K562 (cell line): ENCODE measurements at regions not wholly inside any gene's neighbourhood (a gene's known extent, or its start where the extent isn't known, plus 50 kb on each side); places are given as distances from the start of the nearest gene placed in this dataset.

Experiments
- ATAC-seq: fragments of 200-7000 bp; cut with Tn5 transposase; 3 replicates; pipeline ENCODE4 v1.9.1; 2020; ENCODE audit warnings: moderate library complexity
- BruUV-seq: library from RNA; stranded (reverse); fragments of 400-500 nt; replicated peaks from 2 replicates; lab custom pipeline; 2021; lab: Mats Ljungman, UMichigan
- CTCF ChIA-PET: fragments of 300-600 bp; formaldehyde crosslinking; extraction: SDS; loops from one replicate; lab custom pipeline; 2021; ENCODE audit warnings: low intra/inter-chr PET ratio; lab: Yijun Ruan, JAX
- POLR2A ChIA-PET: fragments of 300-600, 350-650 bp; sonication (Branson Sonifier 250); formaldehyde crosslinking; extraction: SDS; loops from one replicate; lab custom pipeline; 2021; ENCODE audit warnings: antibody characterized with exemption, inconsistent platforms; lab: Yijun Ruan, JAX
- DNase-seq, 4 experiments: peaks; one replicate each; pipeline versions ENCODE4 v3.0.0 to v3.0.0-alpha.2; 2011 to 2018; ENCODE audit warnings: low spot score in 3 of 4, mixed read lengths in 3 of 4; ENCODE audit errors: extremely low read depth in 1 of 4
- FAIRE-seq: peaks from 2 replicates; lab custom pipeline; 2011; peaks lifted over from hg19 to GRCh38; lab: Jason Lieb, UNC
- H2AFZ ChIP-seq: 2 replicates; pipeline ENCODE4 v1.6.0; 2011; ENCODE audit warnings: low read depth, low read length, control low read depth, inconsistent platforms
- H3K27ac ChIP-seq: fragments of 200-600 bp; 3 replicates; pipeline ENCODE4 v1.8.0; 2011; ENCODE audit warnings: low read depth, mild to moderate bottlenecking, control low read depth, inconsistent platforms, low read length, moderate library complexity, mixed read lengths; ENCODE audit errors: extremely low read depth
- H3K27me3 ChIP-seq, 2 experiments: fragments of 300-600 bp in 1 of 2; 2 replicates in 1 of 2; 3 replicates in 1 of 2; pipeline versions ENCODE4 v1.6.0 to v1.8.0; 2011; ENCODE audit warnings: inconsistent platforms in 2 of 2, low read length in 2 of 2, mild to moderate bottlenecking in 1 of 2, mixed read lengths in 1 of 2, moderate library complexity in 1 of 2; ENCODE audit not compliant: control insufficient read depth in 2 of 2, insufficient read depth in 2 of 2
- H3K36me3 ChIP-seq: fragments of 300-600 bp; 3 replicates; pipeline ENCODE4 v1.8.0; 2011; ENCODE audit warnings: mild to moderate bottlenecking, low read length, inconsistent platforms; ENCODE audit not compliant: control insufficient read depth, insufficient read depth
- H3K4me1 ChIP-seq, 2 experiments: fragments of 200-600 bp in 1 of 2; replicated peaks in 1 of 2; 2 replicates in 1 of 2; 3 replicates in 1 of 2; pipeline versions ENCODE4 v1.5.1 to v1.8.0; 2011; ENCODE audit warnings: inconsistent platforms in 2 of 2, low read length in 2 of 2, mild to moderate bottlenecking in 1 of 2, mixed read lengths in 1 of 2, moderate library complexity in 1 of 2; ENCODE audit not compliant: control insufficient read depth in 2 of 2, insufficient read depth in 2 of 2
- H3K4me2 ChIP-seq: 2 replicates; pipeline ENCODE4 v1.6.1; 2011; ENCODE audit warnings: low read length, control low read depth, inconsistent platforms, mixed read lengths; ENCODE audit not compliant: insufficient read depth
- H3K4me3 ChIP-seq: fragments of 200-600 bp; sonication (generic), shearing (Covaris generic); 2 replicates; pipeline ENCODE4 v1.5.1; 2016; ENCODE audit warnings: control low read depth, inconsistent platforms
- H3K79me2 ChIP-seq: fragments of 200-600 bp; 3 replicates; pipeline ENCODE4 v1.8.0; 2011; ENCODE audit warnings: low read length, inconsistent platforms; ENCODE audit not compliant: control insufficient read depth, insufficient read depth
- H3K9ac ChIP-seq, 2 experiments: 2 replicates each; pipeline versions ENCODE4 v1.6.0 to v1.6.1; 2011; ENCODE audit warnings: low read depth in 2 of 2, low read length in 2 of 2, control low read depth in 1 of 2, inconsistent platforms in 1 of 2, mild to moderate bottlenecking in 1 of 2, mixed read lengths in 1 of 2; ENCODE audit not compliant: insufficient read depth in 1 of 2
- H3K9me1 ChIP-seq: one replicate; pipeline ENCODE4 v1.6.0; 2011; ENCODE audit warnings: inconsistent platforms, mild to moderate bottlenecking, low read length, moderate library complexity; ENCODE audit not compliant: control insufficient read depth, insufficient read depth
- H3K9me3 ChIP-seq: replicated peaks from 2 replicates; pipeline ENCODE4 v1.5.1; 2011; ENCODE audit warnings: low read depth, low read length, inconsistent platforms; ENCODE audit not compliant: control insufficient read depth, insufficient read depth
- H4K20me1 ChIP-seq: replicated peaks from 2 replicates; pipeline ENCODE4 v1.6.1; 2011; ENCODE audit warnings: low read length, inconsistent platforms, mixed read lengths; ENCODE audit not compliant: control insufficient read depth, insufficient read depth
- MEF2A ChIP-seq: IDR thresholded peaks from 2 replicates; pipeline ENCODE4 v1.6.1; 2011; ENCODE audit warnings: low read depth, mild to moderate bottlenecking, low read length, moderate library complexity; ENCODE audit not compliant: control insufficient read depth
- MEF2D ChIP-seq: conservative IDR thresholded peaks from 2 replicates; pipeline ENCODE4 v1.6.1; 2016; ENCODE audit warnings: low read depth, missing genetic modification characterization, missing compliant biosample characterization
- ZNF766 ChIP-seq: fragments of 200-800 bp; sonication (Bioruptor generic); conservative IDR thresholded peaks from 2 replicates; pipeline ENCODE4 v1.6.1; 2016; ENCODE audit warnings: missing genetic modification characterization, missing compliant biosample characterization
- WGBS: fragments of 100-300 bp; shearing (Covaris generic); methylation state at CpG from one replicate; pipeline ENCODE4 v1.1.6; 2016; ENCODE audit warnings: low coverage, mixed read lengths; ENCODE audit not compliant: insufficient coverage; ENCODE audit errors: missing lambda C conversion rate; 5-methylcytosine and 5-hydroxymethylcytosine counted together
- in situ Hi-C: fragments of 300-500 bp; cut with MboI; formaldehyde crosslinking; loops from 4 replicates; pipeline ENCODE4 v1.15.0; 2018; ENCODE audit warnings: inconsistent platforms, mixed read lengths
- intact Hi-C: fragments of 100-400 bp; cut with micrococcal nuclease; formaldehyde crosslinking; loops from 2 replicates; pipeline ENCODE4 v1.14.2; 2022
- TF ChIP-seq, protein P1 (sequence below): sonication (generic); IDR thresholded peaks from 2 replicates; pipeline ENCODE4 v1.6.1; 2016
- TF ChIP-seq, protein P2 (sequence below): sonication (generic); formaldehyde crosslinking; IDR thresholded peaks from 2 replicates; pipeline ENCODE4 v1.8.1; 2023; ENCODE audit warnings: mild to moderate bottlenecking, missing genetic modification reagents

- no peaks in the 10 kb centered on the region for H3K9me3 ChIP-seq
- H3K27ac ChIP-seq = no peak overlapping the region
- ATAC-seq (no peak), FAIRE-seq (no peak), DNase-seq (no peak)
- no peak overlapping the region for H2AFZ ChIP-seq
- no peaks in the 10 kb centered on the region for H3K4me1 ChIP-seq
- H3K36me3 ChIP-seq = no peaks in the 10 kb centered on the region
- no peaks in the 10 kb centered on the region for H3K79me2 ChIP-seq
- H3K4me2 ChIP-seq = no peak overlapping the region
- H3K9ac ChIP-seq = no peak overlapping the region
- in situ Hi-C loops (no loop called here), intact Hi-C loops (no loop called here)
- POLR2A ChIA-PET = no interaction called here
- CTCF ChIA-PET = no interaction called here
- no TSS peak for BruUV-seq
- TF ChIP-seq, protein P1, sequence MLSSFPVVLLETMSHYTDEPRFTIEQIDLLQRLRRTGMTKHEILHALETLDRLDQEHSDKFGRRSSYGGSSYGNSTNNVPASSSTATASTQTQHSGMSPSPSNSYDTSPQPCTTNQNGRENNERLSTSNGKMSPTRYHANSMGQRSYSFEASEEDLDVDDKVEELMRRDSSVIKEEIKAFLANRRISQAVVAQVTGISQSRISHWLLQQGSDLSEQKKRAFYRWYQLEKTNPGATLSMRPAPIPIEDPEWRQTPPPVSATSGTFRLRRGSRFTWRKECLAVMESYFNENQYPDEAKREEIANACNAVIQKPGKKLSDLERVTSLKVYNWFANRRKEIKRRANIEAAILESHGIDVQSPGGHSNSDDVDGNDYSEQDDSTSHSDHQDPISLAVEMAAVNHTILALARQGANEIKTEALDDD = no peak
- TF ChIP-seq, protein P2, sequence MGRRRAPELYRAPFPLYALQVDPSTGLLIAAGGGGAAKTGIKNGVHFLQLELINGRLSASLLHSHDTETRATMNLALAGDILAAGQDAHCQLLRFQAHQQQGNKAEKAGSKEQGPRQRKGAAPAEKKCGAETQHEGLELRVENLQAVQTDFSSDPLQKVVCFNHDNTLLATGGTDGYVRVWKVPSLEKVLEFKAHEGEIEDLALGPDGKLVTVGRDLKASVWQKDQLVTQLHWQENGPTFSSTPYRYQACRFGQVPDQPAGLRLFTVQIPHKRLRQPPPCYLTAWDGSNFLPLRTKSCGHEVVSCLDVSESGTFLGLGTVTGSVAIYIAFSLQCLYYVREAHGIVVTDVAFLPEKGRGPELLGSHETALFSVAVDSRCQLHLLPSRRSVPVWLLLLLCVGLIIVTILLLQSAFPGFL (CRISPR knock-in tag) = no peak
- no peak for TF ChIP-seq MEF2D (tag)
- TF ChIP-seq MEF2A = no peak
- no peak for TF ChIP-seq ZNF766 (CRISPR knock-in tag)
- WGBS = 0% methylated on average over 4 of the region's 4 CpGs
- no peaks in the 10 kb centered on the region for H3K27me3 ChIP-seq
- H3K9me1 ChIP-seq = no peaks in the 10 kb centered on the region
- no peaks in the 10 kb centered on the region for H4K20me1 ChIP-seq
- H3K4me3 ChIP-seq = no peak overlapping the region
Observed at GRCh38 chr2:21814588-21815149, 690.9 kb downstream of the TDRD15 start.
